HG03457 (cell line): ENCODE measurements at regions not wholly inside any gene's neighbourhood (a gene's known extent, or its start where the extent isn't known, plus 50 kb on each side); places are given as distances from the start of the nearest gene placed in this dataset.

Experiments used
- ATAC-seq: cut with Tn5 transposase; IDR thresholded peaks from one replicate; pipeline ENCODE4 v1.9.1; 2021; ENCODE audit warnings: moderate number of reproducible peaks; ENCODE audit not compliant: unreplicated experiment

DNA sequence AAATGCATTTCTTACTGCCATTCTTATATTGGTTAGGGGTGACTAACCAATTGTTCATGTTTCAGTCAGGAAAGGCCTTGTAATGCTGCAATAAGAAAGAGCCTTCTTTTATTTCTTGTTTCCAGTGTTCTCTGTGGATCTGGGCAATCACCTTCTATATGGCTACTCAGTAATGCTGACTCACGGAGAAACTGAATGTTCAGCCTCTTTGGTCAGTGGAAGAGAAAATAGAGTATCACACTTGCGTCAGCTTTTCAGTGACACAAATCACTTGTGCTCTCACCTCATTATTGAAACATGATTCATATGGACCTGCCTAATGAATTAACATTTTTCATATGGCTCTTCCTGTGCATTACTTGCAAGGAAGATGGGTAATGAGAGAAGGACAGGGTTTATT, 243.9 kb upstream of the POT1 start:
- no peak for ATAC-seq

DNA sequence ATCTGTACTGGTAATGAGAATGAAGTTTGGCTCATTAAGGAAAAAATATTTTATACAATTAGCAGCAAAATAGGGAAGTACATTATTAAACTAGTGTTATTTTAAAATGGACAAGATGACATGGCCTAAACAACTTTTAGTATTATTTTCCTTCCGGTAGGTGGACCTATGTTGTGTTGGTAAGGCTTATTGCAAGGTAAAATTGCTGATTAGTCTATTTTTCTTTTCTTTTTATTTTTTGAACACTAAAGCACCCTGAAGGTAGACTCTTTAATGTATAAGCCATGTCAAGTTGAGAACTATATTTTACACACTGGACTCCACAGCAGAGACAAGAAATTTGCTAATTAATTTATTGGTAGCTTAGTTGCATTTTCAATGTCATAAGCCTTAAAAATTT, 239.5 kb upstream of the POT1 start:
- no peak for ATAC-seq

DNA sequence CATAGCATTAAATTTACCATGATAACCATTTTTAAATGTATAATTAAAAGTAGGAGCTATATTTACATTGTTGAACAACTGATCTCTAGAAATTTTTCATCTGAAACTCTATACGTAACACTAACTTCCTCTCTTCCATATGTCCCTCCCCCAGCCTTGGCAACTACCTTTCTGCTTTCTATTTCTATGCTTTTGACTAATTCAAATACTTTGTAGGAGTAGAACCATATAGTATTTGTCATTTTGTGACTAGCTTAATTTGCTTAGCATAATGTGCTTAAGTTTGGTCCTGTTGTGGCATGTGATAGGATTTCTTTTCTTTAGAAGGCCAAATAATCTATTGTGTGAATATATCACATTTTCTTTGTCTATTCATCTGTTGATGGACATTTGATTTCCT, 225.3 kb upstream of the POT1 start:
- no peak for ATAC-seq

DNA sequence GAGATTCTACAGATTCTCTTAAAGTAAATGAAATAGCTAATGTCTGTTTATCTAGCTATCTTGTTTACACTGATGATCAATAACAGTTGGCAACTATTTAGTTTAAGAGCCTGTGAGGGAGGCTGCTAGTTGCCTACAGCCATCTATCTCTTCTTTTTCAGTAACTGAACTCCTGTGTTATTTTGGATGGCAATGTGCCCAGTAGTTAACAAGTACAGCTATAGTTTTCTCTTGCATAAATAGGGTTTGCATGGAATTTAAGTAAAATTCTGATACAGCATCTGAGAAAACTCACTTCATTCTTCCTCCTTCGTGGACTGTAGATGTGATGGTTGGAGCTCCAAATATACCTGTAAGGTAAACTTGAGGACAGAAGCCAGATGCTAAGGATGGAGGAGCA, 219.5 kb upstream of the POT1 start:
- no peak for ATAC-seq

DNA sequence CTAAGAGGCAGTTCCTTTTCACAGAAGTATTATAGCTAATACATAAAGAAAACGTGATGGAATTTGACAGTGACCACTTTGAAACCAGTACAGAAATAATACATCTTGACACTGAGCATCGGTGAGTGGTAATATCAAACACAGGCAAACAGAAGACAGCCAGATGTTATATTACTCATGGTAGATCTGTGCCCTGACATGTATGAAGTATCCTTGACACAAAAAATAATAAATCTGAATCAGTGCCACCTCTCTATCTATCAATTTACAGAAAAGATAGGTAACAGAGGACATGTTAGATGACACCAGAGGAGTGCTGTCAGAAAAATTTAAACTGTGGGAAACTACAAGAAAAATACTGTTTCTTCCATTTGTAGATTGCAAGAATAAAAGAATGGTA, 217.4 kb upstream of the POT1 start:
- ATAC-seq = no peak

DNA sequence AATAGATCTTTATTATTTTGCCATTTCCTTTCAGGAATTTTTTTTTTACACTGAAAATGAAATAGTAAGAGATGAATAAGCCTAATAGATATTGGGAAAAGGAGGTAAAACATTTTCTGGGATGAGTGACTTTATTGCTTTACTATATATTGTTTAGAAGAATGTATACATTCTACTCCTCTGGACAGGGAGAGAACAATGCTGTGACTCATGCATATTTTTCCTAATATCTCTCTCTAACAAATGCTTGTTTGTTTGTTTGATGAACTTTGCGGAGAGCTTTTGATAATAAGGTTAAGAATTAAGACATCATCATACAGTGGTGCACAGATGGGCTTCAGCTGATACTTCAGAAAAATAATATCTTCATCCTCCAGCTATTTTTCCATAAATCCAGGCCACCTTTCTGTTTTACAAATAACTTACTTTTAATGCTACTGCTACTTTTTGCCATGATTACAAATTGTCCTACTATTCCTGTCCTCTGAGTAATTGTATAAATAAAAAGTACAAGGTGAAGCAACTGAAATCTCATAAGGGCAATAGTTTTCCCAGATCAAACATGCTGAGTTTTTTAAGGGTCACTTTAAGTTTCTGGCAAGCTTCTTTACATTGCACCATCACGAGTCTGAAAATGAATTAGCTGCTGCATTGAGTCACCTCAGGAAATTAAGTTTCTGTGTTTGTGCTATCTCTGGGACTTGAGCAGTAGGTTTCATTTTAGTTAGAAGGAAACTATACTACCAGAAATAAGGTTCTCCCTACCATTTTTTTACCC, 207.3 kb upstream of the POT1 start:
- ATAC-seq = no peak

DNA sequence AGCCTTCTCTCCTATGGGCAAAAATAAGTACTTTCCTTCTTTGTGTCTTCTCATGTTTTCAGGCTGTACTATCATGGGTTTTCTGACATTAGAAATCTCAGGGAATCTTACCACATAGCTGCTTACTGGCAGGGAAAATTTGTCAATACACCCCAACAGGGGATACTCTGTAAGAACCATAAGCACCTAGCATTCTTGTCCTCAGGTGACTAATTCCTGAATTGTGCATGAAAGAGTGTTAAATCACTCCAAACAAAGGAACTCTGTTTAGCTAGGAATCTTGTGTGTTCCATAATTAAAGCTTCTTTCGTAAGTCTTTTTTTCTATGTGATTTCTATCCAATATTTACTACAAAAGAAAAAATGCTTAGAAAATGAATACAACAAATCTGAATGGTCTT, 206.7 kb upstream of the POT1 start:
- no peak for ATAC-seq

DNA sequence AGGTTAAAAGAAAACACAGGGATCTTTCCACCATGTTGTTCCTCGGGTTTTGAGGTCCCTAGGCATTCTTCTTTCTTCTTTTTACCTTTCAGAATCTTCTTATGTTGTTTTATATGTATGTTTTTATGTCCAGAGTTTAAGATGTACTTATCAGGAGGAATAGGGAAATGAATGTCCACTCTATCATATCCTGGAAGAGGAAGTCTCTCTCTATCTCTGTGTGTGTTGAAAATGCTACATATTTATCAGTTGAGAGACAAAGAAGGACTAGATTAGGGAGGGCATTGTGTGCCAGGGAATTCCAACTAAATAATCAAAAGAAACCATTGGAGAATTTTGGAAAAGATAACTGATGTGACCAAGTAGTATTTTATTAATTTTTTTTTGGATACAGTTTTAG, 200.5 kb upstream of the POT1 start:
- ATAC-seq = no peak

DNA sequence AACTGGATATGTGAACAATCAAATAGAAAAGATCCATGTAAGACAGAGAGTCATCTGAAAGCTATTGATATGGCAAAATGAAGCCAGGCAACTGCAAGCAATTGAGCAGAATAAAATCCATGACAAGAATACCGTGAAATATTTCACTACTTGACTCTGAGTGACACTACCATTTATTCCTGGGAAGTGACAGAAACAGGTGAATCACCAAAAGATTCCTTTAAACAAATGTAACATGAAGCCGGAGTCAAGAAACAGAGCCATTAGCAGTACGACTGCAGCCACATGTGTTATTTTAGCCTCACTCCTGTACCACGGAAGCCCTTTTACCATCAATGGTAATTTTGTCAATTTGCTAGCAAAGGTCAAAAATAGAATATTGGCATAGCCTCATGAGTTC, 197.7 kb upstream of the POT1 start:
- no peak for ATAC-seq

DNA sequence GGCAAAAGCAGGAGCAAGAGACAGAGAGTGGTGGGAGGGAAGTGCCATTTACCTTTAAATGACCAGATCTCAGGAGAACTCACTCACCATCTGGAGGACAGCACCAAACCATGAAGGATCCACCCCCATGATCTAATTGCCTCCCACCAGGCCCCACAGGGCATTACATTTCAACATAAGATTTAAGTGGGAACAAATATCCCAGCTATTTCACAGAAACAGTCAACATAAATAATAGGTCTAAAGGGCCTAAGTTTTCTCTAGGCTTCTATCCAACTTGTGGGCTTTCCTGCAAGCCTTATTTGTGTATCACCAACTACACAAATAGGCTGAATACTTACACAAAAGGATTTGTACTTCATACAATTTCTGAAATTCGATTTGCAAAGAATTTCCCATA, 196.8 kb upstream of the POT1 start:
- no peak for ATAC-seq

DNA sequence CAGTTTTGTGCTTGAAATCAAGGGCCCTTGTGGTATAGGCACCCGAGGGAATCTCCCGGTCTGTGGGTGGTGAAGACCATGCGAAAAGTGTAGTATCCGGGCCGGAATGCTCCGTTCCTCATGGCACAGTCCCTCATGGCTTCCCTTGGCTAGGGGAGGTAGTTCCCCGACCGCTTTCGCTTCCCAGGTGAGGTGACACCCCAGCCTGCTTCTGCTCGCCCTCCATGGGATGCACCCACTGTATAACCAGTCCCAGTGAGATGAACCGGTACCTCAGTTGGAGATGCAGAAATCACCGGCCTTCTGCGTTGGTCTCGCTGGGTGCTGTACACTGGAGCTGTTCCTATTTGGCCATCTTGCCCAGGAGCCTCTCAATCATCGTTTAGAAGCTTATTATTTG, 195.7 kb upstream of the POT1 start:
- no peak for ATAC-seq

DNA sequence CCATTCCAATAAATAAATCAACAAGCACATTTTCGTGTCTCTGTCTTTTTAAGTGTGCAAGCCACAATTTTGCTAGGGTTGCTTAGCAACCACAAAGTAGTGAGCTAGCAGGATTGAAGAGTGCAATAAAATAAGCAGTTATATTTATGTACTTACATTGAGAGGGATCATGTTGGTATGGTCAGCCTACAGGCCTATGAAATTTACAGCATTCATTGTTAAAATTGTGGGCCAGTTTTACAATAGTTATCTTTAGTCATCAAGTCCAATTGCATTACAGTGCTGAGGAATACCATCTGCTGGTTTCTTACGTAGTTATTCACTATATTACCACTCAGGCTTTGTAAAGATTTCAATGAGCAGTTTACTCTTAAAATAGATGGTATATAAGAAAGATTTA, 192.5 kb upstream of the POT1 start:
- ATAC-seq = no peak

DNA sequence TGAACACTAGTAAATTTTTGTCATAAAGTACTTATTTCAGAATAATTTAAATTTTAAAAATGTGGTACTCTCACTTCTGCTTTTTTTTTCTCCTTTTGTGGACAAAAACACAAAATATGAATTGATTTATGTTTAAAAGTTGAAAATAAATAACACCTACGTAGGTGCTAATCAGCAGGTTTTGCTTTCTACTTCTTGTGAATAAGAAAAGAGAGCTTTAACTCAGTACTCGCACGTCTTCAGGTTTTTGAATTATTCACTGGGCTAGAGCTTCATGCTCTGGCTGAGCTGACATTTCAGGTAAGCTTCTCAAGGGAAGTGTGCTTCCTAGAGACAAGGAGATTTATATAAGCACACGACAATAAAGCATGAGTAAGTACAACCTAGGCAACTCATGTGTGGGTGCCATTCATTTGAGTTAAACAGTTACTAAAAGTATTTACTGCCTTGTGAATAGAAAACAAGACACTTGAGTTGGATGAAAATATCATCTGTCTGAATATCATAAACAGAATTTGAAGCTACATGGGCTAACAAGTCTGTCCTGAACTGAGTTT, 190.0 kb upstream of the POT1 start:
- ATAC-seq = no peak

DNA sequence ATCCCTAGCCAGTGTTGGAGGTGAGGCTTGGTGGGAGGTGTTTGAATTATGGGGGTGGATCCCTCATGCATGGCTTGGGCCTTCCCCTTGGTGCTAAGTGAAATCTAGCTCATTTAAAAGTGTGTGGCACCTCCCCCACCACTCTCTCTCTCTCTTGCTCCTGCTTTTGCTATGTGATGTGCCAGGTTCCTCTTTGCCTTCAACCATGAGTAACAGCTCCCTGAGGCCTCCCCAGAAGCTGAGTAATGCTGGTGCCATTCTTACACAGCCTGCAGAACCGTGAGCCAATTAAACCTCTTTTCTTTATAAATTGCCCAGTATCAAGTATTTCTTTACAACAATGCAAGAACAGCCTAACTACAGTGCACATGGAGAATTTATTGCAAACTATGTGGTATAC, 188.8 kb upstream of the POT1 start:
- ATAC-seq = no peak

DNA sequence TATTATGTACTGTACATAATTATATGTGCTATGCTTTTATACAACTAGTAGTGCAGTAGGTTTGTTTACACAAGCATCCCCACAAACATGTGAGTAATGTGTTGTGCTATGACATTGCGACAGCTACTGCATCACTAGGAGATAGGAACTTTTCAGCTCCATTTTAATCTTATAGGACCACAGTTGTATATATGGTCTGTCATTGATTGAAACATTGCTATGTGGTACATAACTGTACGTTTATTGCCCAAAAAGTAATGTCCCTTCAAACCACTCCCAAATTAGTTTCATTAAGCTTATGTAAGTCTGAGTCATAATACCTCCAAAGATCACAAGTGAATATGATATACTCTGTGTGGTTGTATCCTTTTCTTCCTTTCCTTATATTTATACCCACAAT, 183.2 kb upstream of the POT1 start:
- ATAC-seq = no peak

DNA sequence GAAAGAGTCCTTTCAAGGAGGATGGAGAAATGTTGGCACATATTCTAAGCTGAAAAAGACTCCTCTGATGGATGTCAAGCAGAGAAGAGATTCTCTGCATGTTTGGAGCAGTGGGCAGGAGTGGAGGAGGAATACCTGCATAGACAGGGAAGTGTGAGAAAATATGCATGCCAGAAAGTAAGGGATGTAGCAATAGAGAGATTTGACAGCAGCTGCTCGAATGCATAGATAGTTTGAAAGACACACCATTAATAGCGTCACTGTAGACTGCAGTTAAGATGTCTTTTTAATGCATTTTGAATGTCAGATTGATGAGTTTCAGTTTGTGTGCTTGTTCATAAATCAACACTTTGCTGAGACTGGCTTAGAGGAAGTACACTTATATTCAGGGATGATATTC, 169.9 kb upstream of the POT1 start:
- no peak for ATAC-seq

DNA sequence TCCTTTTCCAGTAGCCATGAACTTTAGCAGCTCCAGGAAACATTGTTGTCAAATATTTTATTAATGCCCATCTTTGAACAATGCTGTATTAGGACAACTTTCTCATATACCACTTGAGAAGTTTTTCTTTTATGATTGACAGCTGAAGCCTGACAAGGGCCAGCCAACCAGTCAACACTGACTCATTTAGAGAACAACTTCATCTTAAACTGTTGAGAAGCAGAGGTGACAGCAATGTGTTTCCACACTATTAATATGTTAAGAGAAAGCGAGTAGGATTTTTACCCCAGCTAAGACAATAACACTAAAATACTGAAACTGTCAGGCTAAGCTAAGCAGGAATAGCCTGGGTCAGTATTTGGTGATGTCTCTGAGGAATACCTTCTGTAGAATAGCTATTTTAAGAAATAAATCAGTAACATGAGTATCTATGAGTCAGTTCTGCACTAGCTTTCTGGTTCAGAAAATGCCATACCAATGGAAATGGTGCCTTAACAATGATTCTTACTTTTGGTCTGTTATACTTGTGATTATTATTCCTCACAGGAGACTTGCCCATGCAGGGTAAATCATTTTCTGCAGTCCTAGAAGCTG, 168.8 kb upstream of the POT1 start:
- peak; percentile 79 for ATAC-seq

DNA sequence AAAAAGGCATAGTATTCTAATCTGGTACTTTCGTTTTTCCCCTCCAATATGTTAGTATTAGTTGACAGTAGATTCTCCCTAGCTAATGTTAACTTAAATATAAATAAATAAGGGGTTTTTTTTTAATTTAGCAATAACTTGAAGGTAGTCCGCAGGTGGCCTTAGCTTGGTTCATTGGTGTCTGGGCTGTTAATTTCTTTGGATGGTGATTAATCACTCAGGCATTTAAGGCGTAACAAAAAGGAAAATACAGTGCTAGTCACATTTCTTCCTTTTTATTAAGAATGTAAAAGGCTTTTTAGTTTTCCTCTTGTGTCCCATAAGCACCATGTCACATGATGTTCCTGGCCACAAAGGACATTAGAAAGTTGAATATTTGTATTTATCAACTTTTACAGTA, 161.0 kb upstream of the POT1 start:
- ATAC-seq = no peak

DNA sequence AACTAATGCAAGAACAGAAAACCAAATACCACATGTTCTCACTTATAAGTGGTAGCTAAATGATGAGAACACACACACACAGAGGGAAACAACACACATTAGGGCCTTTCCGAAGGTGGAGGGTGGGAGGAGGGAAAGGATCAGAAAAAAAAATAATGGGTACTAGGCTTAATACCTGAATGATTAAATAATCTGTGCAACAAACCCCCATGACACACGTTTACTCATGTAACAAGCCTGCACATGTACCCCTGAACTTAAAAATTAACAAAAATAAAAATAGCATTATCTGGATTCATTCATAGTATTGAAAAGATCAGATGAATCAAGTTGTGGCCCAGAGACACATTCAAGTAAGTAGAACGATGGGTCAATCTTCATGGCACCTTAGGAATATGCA, 159.5 kb upstream of the POT1 start:
- no peak for ATAC-seq

DNA sequence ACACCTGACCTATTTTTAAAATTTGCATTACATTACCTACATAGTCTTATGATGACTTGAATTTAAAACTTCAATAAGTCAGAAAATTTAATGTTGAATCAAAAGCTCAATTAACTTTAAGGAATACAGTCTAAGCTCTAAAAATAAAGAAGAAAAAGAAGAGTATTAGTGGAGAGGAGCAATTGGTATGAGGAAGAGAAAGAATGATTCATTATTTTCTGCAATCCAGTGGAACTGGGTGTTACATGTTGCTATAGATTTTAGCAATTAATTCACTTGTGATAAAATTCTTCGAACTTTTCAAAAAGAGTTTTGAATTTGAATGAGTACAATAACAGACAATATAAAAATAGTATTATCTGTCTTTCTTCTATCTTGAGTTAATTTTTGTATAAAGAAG, 158.9 kb upstream of the POT1 start:
- no peak for ATAC-seq

DNA sequence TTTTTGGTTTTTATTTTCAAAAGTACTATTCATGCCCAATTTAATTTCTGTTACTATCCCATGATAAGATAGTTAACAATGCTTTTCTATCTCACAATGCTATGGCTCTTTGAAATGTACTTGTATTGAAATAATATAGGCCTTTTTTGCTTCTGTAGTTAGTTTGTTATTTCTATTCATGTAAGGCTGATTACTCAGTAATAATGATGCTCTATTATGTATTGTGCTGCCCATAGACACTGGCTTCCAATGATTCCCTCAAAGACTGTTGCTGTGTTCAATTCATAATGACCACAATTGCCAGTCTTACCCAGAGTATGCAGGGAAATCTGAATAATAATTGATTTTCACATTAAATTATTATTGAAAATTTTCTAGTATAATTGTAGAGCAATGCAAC, 155.5 kb upstream of the POT1 start:
- ATAC-seq = no peak

DNA sequence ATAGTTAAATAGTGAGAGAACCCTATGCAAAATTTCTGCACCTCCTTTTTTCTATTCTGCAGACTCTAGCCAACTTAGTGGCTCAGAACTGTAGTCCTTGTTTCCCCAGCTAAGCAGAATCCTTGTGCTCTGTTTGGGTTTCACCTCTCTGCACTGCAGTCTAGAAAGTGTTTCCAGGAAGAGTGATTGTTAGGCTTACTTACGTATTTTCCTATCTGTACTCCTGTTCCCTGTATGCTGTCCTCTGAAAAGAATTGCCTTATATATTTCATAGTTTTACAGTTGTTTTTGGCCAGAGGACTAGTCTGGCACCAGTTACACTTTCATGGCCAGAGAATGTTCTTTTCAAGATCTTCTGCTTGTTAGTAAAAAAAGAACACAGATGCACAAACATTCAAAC, 154.6 kb upstream of the POT1 start:
- ATAC-seq = no peak

DNA sequence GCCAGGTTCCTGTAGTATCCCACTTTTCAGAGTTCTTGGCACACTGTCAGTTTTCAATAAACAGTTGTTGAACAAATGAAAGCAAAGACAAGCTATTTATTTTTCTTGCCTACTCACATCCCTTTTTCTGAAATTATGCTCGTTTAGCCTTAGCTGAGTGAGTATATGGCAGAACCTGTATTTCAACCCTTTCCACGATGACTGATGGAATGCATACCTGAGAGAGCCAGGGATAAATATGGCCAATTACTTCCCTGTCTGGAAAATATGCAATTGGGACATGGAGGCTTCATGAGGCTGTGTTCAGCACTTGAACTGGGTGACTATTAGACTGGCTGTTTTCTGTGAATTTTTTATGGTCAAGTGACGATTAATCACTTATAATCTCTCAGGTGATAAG, 144.5 kb upstream of the POT1 start:
- ATAC-seq = no peak
